ENCODE measurements at regions not wholly inside any gene's neighbourhood (a gene's known extent, or its start where the extent isn't known, plus 50 kb on each side); places are given as distances from the start of the nearest gene placed in this dataset.

DNA sequence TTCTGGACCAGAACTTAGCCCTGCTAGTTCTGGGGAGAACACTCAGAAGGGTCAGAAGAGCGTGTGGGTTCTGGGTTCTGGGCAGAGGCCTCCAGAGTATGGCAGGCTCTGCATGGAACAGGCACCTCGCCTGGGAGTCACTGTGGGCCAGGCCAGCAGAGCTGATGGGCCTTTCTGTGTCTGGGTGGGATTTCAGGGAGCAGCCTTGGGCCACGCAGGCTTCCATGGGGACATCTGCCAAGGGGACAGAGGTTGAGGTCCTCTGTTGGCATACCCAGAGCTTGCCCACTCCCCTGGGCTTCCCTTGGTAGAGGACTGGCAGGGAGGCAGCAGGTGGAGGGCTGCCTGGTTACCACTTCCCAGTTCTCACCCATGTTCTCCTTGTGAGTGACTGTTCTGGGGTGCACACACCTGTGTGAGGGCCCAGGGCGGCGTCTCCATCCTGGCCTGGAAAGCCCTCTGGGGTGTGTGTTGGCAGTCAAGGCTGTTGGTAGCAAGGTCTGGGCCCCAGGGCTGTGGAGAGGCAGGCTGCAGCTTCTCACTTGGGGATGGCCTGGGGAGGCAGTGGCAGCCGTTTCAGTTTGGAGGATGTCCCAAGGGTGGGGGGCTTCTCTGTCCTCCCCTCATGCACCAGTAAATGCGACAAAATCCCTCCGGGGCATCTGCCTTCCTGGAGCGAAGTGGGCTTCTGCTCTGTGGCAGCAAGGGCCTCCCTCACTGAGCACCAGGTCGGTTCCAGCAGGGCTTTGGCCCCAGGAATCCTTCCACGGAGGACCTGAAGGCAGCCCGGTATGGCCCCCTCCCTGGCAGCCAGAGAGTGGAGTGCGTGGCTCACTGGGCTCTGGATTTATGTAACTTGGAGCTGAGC lies 74.6 kb upstream of the HDAC4 start:
- no peak for DNase-seq

DNA sequence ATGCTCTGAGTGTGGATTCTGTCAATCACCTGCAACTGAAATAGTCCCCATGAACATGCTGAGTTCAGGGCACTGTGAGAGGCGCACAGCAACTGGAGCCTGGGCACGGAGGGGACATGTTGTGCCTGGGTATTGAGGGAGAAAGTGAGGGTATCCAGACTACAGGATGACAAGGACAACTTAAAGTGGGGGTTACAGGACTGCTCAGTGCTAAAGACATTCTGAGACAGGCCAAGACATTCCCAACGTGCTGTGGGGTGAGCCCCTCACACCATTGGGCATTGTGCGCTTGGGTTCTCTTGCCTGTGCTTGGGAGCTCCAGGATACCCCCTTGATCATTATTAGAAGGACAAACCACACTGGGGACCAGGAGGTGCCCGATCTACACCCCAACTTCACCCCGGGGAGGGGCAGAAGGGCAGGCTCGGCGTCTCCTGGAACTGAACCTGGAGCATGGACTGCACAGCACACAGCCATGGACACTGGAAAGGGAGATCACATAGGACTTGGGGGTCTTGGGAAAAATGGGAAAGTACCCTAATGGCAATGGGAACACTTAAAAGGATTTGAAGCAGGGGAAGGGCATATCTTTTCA lies 72.5 kb upstream of the HDAC4 start:
- DNase-seq = no peak

DNA sequence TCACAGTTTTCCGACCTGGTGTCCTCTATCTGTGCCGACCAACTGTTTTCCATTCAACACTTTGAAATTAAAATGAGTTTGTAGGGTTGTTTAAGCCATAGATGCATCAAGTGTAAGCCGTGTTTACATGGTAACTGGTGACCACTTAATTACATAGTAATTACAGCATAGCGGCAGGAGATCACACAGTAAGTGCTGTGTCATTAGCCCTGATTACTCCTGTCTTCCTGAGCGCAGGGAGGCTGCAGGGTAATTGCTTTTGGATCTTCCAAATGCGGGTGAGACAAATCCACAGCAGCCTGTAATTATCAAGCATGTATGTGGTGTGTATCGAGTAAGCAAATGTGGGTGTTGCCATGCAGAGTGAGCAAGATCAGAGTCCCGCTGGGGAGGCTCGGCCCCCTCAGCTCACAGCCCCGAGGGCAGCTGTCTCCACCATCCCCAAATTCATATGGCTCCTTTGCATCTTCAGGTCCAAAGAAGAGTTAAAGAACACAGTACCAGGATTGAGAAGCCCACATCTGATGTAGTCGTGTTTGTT lies 71.5 kb upstream of the HDAC4 start:
- no peak for DNase-seq

DNA sequence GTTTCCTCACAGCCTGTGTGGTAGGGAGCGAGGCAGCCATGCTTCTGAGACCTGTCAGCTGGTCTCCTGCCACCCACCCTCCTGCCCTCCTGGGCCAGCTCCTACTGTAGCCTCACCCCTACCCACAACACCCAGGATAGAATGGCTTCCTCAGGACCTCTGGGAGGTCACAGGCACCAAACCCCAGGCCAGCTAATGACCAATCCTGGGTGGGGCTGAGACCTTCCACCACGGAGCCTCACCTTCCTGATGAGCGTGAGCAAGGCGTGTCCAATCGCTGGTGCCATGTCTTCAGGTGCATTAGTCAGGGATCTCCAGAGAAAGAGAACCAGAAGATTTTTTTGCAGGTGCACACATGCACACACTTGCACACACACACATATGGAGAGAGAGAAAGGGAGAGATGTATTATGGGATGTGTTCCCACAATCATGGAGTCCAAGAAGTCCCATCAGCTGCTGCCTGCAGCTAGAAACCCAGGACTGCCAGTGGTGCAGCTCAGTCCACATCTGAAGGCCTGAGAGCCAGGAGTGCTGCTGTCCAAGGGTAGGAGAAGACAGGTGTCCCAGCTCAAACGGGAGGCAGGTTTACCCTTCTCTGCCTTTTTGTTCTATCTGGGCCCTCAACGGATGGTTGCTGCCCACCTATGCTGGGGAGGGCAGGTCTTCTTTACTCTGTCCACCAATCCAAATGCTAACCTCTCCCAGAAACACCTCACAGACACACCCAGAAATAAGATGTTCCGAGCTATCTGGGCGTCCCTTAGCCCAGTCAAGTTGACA lies 70.4 kb upstream of the HDAC4 start:
- no peak for DNase-seq

DNA sequence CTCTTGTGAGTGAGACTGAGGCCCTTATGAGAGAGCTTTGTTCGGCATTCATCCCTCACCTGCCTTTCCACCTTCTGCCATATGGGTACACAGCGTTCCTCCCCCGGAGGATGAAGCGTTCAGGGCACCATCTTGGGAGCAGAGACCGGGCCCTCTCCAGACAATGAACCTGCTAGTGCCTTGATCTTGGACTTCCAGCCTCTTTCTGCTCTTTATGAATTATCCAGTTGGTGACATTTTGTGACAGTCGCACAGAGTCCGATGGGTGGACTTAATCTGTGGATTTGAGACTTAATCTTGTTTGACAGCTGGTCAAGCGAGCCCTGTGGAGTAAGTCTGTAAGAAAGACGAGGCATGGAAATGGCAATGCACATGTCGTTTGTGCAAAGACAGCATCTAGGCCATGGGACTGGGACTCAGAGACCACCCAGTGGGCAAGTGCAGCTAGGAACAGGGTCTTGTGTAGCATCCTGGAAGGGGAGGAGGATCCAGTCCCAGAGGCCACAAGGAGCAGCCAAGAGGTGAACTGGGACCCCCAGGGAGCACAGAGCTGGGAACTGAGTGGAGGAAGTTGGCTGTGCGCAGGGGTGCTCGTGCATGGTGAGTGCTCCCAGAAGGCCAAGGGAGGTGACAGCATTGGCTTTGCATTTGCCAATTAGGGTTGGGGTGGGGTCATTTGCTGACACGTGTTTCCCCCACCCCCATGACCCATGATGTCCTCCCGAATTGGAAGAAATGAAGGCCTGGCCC lies 69.5 kb upstream of the HDAC4 start:
- DNase-seq = no peak

DNA sequence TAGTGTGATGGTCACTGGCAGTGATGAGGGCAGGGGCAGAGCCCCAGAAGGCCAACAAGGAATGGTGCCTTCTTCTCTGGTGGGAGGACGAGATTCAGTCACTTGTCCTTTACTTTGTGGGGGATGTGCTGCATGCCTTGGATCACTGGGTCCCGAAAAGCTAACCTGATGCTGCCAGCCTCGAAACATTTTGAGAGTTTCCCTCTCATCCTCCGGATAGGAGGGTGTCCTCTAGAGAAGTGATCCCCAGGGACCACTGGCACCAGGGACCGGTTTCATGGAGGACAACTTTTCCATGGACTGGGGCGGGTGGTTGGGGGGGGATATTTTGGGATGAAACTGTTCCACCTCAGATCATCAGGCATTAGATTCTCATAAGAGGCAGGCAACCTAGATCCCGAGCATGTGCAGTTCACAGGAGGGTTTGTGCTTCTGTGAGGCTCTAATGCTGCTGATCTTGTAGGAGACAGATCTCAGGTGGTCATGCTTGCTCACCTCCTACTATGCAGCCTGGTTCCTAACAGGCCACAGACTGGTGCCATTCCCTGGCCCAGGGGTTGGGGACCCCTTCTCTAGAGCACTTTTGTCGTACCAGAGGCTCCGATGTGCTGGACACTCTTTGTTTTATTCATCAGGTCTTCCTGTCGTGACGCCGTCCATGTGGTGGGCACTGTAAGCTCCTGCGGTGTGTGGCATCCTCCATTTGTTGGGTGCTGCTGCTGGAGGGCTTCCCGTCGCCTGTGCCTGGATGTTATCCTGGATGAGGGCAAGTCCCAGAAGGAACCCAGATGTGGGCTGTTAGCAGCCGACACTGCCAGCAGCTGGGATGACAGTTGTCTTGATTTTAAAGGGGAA lies 68.5 kb upstream of the HDAC4 start:
- no peak for DNase-seq

DNA sequence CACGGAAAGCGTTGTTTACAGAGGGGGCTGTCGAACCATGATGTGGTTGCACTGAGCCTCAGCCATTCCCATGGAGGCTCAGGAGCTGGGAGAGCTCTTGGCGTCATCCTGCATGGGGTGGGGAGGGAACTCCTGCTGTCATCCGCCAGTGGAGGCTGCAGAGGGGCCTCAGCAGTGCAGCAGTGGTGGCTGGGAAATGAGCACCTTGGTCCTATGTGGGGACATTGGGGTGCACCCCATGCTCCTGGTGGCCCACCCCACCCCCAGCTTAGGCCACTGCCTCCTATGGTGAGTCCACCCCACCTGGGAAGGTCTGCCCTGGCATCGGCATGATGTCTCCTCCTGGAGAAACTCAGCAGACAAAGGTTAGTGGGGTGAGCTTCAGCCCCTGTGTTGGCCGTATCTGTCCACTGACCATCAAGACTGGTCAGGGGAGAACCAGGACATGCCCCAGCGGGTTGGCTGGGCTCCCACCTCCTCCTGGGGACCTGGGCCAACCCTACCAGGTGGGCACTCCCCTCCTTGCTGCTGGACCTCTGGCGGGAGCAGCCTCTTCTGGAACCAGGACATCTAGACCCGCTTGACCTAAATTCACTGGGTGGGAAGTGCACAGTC lies 67.8 kb upstream of the HDAC4 start:
- no peak for DNase-seq

DNA sequence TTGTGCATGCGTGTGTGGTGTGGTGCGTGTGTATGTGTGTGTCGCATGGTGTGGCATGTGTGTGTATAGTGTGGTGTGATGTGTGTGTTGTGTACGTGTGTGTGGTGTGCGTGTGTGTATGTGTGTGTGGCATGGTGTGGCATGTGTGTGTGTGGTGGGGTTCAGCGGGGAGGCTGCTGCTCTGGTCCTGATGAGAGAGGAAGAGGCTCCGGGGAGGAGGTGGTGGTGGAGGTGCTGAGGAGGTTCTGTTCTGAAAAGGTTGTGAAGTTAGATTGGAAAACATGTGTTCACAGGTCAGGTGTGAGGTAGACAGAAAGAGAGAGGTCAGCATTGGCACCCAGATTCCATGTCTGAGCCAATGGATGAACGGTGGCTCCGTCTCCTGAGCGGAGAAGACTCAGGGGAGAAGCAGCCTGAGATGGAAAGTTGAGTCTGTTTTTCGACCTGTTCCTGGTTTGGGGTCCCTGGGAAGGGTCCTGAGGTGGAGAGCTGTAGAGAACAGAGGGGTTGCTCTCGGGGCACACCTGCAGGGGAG lies 67.2 kb upstream of the HDAC4 start:
- DNase-seq = no peak

DNA sequence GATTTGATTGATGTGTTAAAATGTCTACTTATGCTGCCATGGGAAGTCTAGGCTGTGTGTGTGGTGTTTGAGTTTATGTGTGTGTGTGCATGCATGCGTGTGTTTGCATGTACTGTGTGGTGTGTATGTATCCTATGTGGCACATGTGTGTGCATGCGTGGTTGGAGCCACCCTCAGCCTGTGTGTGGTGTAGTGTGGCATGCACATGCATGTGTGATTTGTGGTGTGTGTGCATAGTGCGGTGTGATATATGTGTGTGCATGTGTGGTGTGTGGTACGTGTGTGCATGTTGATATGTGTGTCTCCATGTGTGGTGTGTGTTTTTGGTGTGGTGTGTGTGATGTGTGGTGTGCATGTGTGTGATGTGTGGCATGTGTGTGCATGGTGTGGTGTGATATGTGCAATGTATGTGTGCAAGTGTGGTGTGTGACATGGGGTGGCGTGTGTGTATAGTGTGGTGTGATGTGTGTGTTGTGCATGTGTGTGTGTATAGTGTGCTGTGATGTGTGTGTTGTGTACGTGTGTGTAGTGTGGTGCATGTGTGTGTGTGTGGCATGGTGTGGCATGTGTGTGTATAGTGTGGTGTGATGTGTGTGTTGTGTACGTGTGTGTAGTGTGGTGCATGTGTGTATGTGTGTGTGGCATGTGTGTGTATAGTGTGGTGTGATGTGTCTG lies 66.6 kb upstream of the HDAC4 start:
- no peak for DNase-seq

DNA sequence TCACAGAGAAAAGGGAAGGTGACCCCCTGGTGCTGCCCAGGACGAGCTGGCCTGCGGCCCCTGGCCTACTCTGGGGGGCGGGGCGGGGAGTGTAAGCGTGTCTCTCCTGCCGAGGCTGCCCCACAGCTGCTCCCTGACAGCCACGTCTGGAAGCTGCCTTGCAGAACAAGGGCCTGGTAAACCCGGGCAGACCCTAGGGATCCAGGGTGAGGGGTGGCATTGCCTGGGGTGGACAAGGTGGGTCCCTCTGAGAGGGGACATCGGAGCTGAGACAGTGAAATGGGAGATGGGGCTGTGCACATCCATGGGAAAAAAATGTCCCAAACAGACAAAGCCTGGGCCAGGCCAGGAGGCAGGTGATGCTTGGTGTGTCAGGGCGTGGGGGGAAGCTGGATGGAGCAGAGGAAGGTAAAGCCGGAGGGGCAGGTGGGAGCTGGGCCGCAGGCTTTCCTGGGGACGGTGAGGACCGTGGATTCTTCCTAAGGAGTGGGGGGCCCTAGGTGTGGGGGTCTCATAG lies 66.0 kb upstream of the HDAC4 start:
- no peak for DNase-seq

DNA sequence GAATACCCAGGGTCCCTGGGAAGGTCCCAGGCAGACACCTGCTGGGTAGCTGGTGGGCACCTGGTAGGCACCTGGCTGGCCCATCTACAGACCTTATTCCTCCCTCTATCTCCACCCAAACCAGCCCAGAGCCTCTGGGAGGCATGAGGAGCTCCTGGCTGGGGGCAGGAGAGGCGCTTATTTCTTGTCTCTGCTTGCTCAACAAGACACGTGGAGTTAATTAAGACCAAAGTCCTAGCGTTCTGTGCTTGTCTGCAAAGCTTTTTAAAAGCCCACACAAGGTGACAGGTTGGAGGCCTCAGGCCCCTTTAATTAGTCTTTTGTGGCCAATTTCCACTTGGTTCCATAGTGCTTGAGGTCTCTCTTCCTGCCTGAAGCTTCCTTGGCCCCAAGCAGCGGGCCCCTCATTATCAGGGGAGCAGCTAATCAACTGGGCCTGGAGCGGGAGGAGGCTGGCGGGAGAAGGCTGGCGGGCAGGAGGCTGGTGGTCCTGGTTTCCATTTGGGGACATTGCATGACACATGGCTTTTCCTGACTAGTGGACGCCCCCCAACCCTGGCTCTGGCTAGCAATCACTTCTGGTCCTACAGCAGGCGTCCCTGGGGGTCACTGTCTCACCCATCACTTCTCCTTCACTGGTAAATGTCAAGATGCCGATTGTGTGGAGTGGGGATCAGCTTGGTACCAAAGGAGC lies 65.4 kb upstream of the HDAC4 start:
- peak; percentile 11 for DNase-seq

DNA sequence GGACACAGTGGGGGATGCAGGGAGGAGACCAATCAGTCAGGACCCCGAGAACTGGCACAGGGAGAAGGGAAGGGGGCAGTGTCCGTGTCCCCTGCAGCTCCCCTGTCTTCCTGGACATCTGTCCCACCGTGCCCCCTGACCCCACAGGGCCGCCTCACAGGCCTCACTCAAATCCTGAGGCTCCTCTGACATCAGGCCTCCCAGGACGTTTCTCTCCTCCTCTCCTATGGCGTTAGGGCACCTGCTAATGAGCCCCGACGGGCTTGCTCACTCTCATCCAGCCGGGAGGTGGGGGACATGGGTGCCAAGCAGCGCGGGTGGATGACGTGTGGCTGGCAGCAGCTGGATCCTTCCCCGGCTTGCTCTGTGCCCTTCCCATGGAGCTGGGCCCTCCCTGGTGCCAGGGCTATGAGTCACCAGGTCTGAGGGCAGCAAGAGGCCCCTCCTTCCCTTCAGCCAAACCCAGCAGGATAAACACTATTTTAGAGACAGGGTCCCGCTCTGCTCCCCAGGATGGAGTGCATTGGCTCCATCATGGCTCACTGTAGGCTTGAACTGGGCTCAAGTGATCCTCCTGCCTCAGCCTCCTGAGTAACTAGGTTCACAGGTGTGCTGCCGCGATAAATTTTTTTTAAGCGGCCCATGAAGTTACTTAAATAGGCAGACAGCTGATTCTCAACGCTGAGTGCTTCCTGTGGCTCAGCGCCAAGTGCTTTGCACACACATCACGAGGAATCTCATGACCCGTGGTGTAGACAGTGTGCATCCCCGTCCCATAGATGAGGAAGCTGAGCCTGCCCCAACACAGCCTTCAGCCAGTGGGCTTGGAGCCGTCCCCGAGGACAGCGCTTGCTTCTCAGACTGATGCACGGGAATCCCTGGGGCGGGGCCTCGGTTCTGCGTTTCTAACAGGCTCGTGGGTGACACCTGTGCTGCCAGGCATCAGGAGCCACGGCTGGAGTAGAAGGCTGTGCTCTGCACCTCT lies 64.5 kb upstream of the HDAC4 start:
- DNase-seq = no peak

DNA sequence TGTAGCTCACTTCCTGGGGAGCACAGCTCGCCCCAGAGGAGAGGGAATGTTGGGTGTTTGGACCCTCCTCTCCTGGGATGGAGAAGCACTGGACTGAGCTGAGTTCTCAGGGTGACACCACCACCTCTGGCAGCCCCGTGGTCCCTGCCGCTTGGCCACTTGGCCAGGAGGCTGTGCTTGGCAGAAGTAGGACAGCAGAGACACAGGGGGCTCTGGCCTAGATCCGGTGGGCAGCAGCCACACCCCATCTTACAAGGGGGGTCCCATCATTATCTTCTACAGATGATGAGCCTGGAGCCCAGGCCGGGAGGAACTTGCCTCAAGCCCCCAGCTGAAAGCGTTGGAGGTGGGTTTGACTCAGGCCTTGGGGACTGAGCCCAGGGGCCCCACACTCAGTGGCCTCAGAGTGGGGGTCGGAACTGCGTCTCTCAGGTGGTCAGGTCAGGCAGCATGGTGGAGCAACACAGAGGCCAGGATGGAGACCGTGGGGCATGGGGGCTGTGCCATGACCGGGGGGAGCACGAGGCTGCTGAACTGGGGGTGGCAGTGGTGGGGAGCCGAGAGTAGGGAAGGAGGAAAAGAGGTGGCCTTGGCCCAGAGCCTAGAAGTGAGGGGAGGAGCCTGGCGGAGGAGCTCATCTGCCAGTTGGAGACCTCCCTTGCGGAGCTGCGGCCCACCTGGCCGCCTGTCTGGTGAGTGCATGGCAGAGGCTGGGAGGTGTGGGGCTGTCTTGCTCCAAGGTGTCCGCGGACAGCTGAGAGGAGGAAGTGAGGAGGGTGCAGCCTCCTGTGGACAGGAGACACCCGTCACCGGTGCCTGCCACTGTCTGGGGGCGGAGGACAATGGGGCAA lies 63.6 kb upstream of the HDAC4 start:
- DNase-seq = no peak

DNA sequence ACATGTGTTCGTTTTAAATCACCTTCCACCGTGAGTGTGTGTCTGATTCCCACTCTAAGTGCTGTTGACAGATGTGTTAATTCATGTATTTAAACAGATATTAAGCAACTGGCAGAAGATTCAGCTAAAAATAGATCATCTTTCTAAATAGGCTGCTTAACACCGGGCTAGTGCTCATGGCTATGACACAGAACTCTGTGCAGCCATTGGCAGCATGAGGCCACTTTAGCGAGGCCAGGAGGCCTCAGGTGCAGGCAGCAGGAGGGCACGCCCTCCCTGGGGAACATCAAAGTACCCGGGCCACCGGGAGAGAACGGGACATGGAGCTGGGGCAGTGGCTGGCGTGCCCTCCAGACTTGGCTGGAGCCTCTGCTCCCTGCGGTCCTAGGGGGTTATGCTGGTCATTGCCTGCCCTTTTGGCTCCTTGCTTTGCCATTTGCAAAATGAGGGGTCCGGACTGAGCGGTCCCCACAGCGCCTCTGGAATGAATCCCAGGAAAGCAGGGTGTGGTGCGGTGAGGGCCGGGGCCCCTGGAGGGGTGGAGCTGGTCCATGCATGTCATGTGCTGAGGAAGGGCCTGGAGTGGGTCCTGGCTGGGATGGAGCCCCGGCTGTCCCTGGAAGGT lies 62.8 kb upstream of the HDAC4 start:
- no peak for DNase-seq

DNA sequence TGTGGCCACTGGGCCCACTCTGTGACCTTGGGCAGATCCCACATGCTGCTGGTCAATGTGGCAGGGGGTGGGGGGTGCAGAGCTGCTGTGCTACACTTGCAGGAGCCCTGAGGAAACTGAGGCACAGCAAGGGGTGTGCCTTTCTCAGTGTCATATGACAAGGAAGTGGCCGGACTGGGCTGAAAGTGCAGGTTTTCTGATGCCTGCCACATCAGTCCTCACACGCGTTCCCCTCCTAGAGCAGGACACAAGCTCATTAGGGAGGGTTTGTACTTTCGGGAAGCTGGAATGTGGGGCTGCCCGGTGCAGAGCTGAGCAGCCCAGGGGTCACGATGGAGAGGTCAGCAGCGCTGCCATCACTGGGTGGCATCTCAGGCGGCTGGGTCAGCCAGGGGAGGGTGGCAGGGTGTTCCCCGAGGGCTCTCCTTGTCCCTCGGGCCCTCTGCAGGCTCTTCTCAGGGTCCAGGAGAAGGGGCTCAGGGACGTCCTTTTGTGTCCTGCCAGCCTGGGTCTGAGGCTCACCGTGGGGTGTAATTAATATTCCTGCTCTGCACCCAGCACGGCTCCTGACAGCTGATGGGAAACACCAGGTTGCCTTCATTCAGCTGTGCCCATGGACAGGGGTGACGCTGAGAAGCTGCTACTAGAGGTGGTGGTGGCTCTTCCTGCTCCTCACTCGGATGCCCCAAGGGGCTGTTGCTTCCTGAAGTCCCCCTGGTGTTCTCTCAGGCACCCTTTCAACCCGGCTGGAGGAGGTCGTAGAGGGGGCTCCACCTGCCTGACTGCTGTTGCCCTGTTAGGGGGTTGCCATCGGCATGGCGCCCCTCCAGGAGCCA lies 62.1 kb upstream of the HDAC4 start:
- no peak for DNase-seq

DNA sequence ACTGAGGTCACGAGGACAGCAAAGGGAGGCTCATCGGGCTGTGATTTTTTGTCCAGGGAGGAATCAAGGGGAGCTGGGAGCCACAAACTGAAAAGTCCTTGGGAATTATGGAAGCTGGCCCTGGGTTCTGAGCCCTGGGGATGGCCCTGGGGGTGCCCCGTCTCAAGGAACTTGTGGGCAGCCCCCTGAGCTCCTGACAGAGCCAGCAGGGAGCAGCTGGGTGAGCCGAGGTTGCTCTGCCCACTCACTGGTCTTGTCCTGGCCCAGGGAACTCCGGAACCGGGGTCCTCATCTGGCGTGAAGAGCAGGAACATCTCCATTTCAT lies 61.3 kb upstream of the HDAC4 start:
- no peak for DNase-seq
